NCI-H187 treated with DMSO at 0.1 percent for 48 hours (cell line): ENCODE measurements at regions not wholly inside any gene's neighbourhood (a gene's known extent, or its start where the extent isn't known, plus 50 kb on each side); places are given as distances from the start of the nearest gene placed in this dataset.

ENCODE experiments used
- DNase-seq: peaks from one replicate; lab custom pipeline; 2025; lab: John Stamatoyannopoulos, UW

DNA sequence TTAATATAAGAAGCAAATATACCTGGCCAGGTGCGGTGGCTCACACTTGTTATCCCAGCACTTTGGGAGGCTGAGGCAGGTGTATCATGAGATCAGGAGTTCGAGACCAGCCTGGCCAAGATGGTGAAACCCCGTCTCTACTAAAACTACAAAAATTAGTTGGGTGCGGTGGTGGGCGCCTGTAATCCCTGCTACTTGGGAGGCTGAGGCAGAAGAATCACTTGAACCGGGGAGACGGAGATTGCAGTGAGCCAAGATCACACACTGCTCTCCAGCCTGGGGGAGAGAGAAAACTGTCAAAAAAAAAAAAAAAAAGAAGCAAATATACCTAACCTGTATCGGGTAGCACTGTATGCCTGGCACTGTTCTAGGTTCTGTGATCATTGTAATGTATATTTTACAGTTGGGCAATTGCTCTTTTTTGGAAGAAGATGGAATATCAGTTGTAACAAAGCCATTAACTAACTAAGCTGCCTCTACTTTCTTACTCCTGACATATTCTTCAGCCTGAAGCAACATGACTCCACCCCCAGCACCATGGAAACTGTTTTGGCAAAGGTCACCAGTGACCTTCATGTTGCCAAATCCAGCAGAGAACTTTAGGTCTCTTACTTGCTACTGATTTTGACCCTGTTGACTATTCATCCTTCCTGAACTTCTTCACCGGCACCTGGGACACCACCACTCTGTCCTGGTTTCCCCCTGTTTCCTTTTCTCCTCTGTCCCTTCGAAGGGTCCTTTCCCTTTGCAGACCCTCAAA lies 203.8 kb downstream of the RPLP1 start:
- no peak for DNase-seq

DNA sequence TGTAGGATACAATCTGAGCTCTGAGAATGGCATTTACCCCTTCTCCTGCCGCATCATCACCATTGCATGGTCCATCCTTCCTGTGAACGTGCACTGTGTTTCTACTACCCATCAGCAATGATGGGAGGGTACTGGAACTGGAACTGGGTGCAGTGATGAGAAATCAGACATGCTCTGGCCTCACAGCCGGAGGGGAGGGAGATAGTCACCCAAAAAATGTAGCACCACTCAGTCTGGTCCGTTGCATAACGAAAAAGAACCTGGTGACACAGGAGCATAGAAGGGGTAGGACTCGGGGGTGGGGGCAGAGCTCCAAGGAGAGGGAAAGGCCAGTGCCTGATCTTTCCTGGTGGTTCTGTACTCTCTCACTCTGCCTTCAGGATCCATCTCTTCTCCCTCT lies 205.0 kb downstream of the RPLP1 start:
- no peak for DNase-seq

GRCh38 chr15:69658411-69658945 lies 205.9 kb downstream of the RPLP1 start:
- no peak for DNase-seq

DNA sequence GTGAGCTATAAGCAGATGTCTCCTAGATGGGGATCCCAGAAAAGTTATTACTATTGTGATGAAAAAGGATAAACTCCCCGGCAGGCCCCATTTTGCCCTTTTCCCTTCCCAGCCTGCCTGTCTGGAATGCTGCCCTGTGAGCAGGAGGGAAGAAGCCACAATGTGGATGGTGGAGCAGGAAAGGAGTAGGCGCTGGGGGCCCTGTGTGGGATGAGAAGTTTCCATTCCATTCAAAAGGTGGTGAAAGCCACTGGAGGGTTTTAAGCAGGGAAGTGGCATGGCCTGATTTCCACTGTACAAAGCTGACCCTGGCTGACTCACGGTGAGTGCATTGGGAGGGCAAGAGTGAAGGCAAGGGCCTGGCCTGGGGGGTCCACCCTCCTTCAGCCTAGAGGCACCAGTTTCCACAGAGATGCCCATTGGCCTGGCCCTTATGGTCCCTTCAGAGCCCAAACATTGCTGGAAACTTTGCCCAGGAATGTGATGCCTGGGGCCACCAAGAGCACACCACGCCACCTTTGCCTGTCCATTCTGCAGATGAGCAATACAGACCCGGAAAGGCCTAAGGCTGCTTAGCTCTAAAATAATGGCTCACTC lies 206.9 kb downstream of the RPLP1 start:
- DNase-seq, result no peak

DNA sequence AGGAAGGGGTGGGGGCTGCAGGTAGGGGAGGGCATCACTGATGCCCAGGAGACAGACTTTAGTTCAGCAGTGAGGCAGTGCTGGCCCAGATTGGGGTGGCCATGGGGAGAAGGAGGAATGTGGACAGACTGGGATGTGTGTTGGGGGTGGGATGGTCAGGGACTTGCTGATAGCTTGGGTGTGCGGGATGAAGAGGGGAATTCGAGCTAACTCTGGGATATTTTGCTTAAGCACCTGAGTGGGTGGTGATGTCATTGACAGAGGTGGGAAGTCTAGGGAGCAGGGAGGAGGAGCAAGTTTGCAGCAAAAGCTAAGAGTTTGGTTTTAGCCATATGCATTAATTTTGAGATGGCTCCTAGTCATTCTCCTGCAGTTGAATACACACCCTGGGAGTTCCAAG lies 207.5 kb downstream of the RPLP1 start:
- no peak for DNase-seq

DNA sequence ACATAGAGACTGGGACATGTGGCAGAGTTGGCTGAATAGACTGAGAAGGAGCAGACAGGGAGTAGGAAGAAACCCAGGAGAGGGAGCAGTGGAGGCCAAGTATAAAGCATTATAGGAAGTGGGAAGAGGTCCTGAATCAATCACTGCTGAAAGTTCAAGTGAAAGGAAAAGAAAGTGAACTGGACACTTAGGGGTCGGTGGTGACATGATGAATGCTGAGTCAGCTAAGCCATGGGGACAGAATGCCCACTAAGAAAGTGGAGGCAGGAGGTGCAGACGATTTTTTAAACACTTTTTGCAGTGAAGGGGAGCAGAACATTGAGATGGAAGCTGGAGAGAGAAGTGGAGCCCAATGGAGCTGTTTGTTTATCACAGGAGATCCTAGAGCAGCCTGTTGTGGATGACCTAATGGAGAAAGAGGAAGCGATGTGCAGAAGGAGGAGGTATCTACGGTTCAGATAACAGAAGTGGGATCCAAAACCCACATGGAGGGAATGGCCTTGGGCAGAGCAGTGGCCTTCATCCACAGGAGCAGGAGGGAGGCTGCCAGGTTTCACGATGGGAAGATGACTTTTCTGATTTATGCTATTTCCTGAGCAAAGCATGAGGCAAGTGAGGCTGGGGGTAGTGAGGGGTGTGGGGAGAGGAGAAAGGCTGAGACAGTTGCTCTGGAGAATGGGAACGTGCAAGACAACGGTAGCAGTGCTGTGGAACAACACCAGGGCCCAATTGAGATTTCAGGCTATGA lies 208.2 kb downstream of the RPLP1 start:
- no peak for DNase-seq

DNA sequence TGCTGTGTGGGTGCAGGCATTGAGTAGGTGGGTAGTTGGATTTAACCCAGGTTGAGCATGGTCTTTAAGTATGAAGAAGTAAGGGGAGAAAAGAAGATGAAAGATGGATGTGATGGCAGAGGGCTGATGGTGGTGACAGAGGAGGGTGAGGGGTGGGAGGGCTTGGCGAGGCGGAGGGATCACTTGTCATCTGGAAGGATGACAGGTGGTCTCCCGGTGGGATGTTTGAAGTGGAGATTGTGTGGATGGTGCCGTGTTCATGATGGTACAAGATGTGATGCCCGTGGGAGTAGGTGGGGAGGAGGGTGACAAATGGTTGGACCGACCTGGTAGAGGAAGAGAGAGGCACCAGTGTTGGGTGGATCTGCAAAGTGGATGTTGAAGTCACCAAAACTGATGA lies 208.8 kb downstream of the RPLP1 start:
- DNase-seq, result no peak

DNA sequence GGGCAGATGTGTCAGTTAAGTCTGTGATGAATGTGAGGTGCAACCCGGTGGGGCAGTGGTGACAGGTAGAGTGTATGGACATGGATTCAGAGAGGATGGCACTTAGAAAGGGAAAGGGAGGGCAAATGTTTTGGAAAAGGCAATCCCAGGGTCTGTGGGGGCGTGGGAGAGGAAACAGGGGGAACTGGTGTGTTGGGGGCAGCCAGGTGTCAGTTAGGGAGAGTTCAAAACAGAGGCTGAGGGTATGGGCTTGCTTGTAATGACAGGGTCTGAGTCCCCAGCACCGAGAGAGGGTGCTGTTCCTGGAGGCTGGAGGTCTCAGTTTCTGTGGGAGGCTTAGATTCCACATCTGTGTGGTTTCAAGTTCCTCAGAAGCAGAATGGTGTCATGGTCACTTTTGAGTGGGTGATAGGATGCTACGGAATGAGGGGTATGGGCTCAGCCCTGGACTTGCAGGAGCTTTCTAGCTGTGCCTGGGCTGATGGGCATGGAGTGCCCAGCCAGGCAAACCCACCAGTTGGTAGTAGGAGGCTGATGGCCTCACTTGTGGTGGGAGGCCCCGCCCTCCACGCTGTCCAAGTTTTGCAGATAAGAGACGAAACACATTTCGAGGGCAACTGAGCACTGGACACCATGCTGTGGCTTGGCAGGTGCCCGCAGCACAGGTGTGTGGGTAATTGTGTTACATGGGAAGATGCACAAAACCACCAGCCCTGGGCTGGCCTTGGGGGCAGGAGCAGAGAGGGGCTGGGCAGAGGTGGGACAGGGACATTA lies 209.4 kb downstream of the RPLP1 start:
- DNase-seq, result no peak

DNA sequence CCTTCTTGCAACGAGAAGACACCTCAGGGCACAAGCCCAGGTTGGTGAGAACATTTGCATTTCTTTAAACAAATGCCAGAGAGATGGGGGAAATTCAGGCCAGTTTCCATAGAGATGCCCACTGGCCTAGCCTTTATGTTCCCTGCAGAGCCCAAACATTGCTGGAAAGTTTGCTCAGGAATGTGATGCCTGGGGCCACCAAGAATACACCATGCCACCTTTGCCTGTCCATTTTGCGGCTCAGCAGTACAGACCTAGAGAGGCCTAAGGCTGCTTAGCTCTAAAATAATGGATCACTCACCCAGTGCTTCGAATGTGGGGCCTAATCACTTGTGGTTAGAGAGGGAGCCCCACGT lies 210.0 kb downstream of the RPLP1 start:
- DNase-seq, result no peak

DNA sequence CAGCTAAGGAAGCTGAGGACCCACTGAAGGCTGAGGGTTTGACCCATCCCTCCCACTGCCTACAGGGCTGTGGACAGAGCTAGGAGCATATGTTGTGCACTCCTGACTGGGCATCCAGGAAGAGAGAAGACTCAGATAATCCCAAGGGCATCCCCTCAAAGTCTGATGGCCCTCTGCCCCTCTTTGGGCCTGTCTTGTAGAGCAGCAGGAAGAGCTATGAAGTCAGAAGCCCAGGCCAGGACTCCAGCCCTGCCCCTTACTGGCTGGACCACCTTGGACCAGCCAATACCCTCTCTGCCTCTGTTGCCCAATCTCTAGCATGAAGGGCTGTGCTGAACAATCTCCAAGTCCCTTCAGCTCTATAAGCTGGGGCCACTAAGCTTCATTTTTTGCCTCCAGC lies 210.8 kb downstream of the RPLP1 start:
- no peak for DNase-seq

DNA sequence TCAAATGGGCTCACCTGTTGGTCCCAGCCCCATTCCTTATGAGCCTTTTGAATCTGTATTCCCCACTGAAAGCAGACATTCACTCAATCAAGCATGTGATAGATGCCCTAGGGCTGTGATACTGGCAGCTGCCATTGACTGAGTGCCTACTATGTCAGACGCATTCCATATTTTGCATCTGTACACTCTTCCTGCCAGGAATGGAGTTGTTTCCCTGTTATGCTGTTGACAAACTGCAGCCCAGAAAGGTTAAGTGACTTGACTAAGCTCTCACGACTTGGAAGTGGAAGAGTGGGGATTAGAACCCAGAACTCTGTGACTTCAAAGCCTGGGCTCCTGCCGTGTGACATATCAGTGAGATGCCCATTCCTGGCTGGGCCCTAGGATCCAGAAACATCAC lies 211.4 kb downstream of the RPLP1 start:
- DNase-seq, result no peak

DNA sequence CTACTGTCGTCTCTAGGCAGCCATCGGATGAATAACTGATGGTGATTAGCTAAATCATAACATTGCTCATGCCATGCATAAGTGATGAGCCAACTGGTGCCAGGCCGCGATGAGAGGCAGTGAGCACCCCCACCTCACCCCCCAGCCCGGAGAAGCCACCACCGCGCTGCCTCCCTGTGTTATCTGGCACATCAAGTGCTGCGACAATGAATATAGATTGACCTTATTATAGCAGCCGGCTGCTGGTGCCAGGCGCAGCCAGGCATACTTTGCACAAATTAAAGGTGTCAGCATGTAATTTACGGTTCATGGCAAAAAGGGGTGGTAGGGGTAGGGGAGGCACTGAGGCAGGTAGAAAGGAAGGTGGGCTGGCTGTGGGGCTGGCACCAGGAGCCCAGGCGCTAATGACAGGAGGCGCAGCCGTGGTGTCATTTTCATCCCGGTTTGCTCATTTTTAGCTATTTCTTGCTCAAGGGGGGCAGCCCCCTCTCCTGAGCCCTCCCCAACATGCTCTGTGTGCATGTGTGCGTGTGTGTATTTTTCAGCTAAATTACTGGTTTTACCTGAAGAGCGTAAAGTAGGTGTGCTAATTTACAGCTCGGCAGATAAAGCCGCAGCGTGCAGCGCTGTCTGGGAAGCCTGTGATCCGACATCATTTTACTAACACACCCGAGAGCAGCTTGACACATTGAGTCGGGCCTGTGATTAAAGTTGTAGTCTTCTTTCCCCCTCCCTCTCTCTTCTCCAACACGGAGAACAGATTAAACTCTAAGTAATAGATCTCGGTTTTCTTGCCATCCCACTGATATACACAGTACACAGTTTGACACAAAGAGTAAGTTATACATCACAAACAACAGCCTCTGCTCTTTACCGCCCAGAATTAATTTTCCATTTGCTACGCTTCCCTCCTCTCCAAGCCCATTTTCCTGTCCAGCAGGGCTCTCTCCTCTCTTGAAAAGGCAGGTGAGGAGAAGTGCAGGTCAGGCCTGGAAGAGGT lies 212.3 kb downstream of the RPLP1 start:
- no peak for DNase-seq

GRCh38 chr15:69665641-69666111 lies 213.1 kb downstream of the RPLP1 start:
- no peak for DNase-seq

GRCh38 chr15:69666441-69666882 lies 213.8 kb downstream of the RPLP1 start:
- DNase-seq, result no peak

GRCh38 chr15:69666921-69667811 lies 214.5 kb downstream of the RPLP1 start:
- no peak for DNase-seq

- DNase-seq, result no peak
Measured at GRCh38 chr15:69668039-69668705, 215.6 kb downstream of the RPLP1 start.

DNA sequence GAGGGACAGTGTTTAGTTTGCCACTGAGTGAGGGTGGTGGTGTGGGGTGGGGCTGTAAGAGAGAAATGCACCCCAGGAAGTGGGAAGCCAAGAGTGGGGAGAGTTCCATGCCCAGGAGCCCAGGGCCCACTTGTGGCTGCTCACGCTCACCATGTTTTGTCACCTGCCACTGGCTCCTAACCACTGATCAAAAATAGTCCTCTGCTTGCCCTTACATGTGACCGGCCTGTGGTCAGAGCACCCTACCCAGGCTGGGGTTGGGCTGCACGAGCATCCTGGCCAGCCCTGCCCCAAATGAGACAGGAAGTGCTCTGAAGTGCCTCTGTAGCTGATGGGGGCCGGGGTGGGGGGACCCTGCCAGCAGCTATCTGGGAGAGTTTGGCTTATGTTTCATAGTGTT lies 216.3 kb downstream of the RPLP1 start:
- DNase-seq, result no peak

GRCh38 chr15:69669446-69669845 lies 216.8 kb downstream of the RPLP1 start:
- DNase-seq, result no peak

- no peak for DNase-seq
Measured at GRCh38 chr15:69673291-69673881, 220.8 kb downstream of the RPLP1 start.
